Suprapubic skin (tissue), 4 donors: ENCODE measurements at regions not wholly inside any gene's neighbourhood (a gene's known extent, or its start where the extent isn't known, plus 50 kb on each side); places are given as distances from the start of the nearest gene placed in this dataset.

Experiments used
- CTCF ChIP-seq, 2 donors: fragments of 200-600 bp in 1 of 2; fragments of 450-650 bp in 1 of 2; sonication (generic) in 1 of 2; IDR thresholded peaks; one replicate each; pipeline ENCODE4 v1.5.1; 2016 to 2019; ENCODE audit warnings: antibody characterized with exemption in 2 of 2, mild to moderate bottlenecking in 1 of 2, moderate library complexity in 1 of 2
- POLR2A ChIP-seq, 2 donors: fragments of 450-650 bp; IDR thresholded peaks; one replicate each; pipeline ENCODE4 v1.6.1; 2017; ENCODE audit warnings: antibody characterized with exemption in 2 of 2, mild to moderate bottlenecking in 2 of 2, moderate library complexity in 2 of 2
- POLR2AphosphoS5 ChIP-seq, 3 donors: sonication (generic); formaldehyde crosslinking; IDR thresholded peaks; one replicate each; pipeline ENCODE4 v1.6.1; 2017; ENCODE audit warnings: antibody characterized with exemption in 3 of 3

DNA sequence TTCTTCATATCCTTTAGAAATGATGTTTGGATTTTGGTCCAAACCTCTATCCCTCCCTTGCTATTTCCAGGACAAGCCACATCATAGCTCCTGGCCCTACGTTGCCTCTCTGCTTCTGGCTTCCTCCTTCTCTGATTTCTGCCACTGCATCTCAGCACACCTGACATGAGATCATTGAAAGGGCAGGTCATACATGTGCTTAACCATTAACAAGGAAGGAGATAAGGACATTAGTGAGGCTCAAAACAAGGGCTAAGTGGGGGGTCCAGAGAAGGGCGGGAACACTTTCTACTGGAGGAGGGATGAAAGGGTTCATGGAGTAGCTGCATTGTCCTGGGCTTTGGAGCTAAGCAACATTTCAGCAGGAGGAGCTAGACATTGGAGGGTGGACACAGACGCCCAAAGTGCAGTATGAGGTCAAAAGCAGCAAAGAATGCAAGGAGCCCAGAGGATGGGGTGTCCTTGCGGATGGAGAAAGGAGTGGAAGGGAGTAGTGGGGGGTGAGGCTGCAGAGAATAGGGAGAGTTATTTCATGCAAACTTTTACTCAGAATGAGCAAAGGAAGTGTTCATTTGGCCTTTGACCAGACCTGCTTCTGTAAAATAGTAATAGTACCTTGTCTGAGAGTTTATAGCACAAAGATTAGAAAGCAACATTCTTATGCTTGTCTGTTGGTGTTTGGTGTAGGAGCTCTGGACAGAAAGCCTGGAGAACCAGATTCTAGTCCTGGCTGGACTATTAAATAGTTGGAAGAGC lies 102.4 kb upstream of the CREB5 start:
- no peak for TF ChIP-seq CTCF (IDR thresholded peaks at IDR 0.05)
- no peak for TF ChIP-seq POLR2AphosphoS5 (IDR thresholded peaks at IDR 0.05)
- no peak for TF ChIP-seq POLR2A (IDR thresholded peaks at IDR 0.05)
